ENCODE measurements at regions not wholly inside any gene's neighbourhood (a gene's known extent, or its start where the extent isn't known, plus 50 kb on each side); places are given as distances from the start of the nearest gene placed in this dataset.

DNA sequence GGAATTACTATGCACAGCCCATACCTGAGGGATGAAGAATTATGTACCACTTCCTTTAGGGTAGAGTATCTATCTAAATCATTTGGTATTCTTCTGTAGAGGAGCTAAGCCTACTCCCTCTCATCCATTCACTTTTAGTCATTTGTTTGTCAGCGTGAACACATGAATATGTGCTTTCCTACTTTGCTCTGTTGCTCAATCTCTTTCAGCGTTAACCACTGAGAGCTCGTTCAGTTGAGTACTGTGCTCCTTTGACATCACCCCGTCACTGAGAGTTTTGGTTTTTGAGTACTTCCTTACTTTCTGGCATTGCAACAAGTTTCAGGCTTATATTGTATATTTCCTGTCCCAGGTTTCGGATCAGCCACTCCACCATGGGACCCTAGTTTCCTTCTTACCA is 700.6 kb downstream of the NLGN4X start:
- no peak for DNase-seq
- TF ChIP-seq, protein P1, sequence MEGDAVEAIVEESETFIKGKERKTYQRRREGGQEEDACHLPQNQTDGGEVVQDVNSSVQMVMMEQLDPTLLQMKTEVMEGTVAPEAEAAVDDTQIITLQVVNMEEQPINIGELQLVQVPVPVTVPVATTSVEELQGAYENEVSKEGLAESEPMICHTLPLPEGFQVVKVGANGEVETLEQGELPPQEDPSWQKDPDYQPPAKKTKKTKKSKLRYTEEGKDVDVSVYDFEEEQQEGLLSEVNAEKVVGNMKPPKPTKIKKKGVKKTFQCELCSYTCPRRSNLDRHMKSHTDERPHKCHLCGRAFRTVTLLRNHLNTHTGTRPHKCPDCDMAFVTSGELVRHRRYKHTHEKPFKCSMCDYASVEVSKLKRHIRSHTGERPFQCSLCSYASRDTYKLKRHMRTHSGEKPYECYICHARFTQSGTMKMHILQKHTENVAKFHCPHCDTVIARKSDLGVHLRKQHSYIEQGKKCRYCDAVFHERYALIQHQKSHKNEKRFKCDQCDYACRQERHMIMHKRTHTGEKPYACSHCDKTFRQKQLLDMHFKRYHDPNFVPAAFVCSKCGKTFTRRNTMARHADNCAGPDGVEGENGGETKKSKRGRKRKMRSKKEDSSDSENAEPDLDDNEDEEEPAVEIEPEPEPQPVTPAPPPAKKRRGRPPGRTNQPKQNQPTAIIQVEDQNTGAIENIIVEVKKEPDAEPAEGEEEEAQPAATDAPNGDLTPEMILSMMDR (IDR thresholded peaks at IDR 0.05; ENCODE audit: low read depth, low read length), result no peak

DNA sequence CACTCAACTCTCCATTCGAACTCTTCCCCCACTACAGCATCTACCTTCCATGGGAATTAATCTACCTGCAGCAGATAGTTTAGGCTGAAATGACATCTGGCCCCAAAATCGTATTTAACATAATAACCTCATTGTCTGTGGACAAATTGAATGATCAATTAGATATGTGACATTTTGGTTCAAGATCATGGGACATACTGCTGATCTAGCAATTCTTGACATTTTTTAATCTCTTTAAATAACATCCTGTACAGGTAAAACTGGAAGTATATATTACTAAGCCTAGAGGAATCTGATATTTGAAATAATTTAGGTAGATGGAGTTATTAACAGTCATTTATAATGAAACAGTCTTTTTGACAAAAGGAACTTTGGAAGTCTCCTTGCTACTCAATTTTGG is 702.5 kb downstream of the NLGN4X start:
- no peak overlapping the region for H3K4me3 ChIP-seq (ENCODE audit: low read depth, low read length)
- no peaks in the 10 kb centered on the region for H3K9me3 ChIP-seq
- TF ChIP-seq, protein P1 (IDR thresholded peaks at IDR 0.05; ENCODE audit: low read depth, low read length), result no peak
- H3K27me3 ChIP-seq, result no peaks in the 10 kb centered on the region
- no peak for DNase-seq
- H3K36me3 ChIP-seq, result no peaks in the 10 kb centered on the region
- no peaks in the 10 kb centered on the region for H3K4me1 ChIP-seq

More for the DNA sequence above, 700.6 kb downstream of the NLGN4X start:
- Histone ChIP-seq H3K27me3 (no peaks in the 10 kb centered on the region), H3K4me1 (no peaks in the 10 kb centered on the region), H3K36me3 (no peaks in the 10 kb centered on the region), H3K4me3 (ENCODE audit: low read depth, low read length) (no peak overlapping the region), H3K9me3 (no peaks in the 10 kb centered on the region)

DNA sequence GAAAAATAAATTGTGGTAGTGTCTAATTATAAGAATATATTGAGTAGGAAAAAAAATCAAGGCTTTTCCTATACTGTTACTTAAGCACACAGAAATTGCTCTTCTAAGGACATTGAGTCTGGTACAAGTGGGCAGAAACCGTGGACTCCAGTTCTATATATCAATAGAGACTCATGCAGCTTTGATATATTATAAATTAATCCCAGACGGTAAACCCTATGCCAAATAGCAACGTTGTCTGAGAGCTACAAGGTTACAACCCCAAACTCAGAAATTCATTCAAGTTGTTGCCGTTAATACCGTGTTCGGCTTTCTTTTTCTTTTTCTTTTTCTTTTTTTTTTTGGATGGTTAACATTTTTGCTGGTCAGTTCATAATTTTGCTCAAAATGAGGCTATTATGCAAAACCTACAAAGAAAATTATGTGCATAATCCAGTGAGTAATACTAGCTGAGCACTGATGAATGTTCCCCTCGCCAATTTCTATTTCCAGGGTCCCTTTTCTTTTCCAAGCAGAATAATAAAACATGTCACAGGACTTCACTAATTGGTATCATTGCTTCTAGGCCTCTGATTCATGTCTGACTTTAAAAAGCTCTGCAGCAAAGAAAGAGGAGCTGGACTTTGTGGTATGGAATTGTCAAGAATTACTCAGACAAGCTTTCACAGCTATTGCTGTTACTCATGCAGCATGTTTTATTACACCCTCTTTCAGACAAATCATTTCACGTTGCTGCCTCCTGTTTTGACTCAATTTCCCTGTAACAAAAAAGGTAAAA is 737.7 kb downstream of the NLGN4X start:
- no peak overlapping the region for H3K4me3 ChIP-seq (ENCODE audit: low read depth, low read length)
- no peak for DNase-seq
- H3K27me3 ChIP-seq, result no peaks in the 10 kb centered on the region
- TF ChIP-seq, protein P1 (IDR thresholded peaks at IDR 0.05; ENCODE audit: low read depth, low read length), result no peak
- H3K36me3 ChIP-seq, result no peaks in the 10 kb centered on the region
- H3K9me3 ChIP-seq, result no peaks in the 10 kb centered on the region
- H3K4me1 ChIP-seq, result no peaks in the 10 kb centered on the region

DNA sequence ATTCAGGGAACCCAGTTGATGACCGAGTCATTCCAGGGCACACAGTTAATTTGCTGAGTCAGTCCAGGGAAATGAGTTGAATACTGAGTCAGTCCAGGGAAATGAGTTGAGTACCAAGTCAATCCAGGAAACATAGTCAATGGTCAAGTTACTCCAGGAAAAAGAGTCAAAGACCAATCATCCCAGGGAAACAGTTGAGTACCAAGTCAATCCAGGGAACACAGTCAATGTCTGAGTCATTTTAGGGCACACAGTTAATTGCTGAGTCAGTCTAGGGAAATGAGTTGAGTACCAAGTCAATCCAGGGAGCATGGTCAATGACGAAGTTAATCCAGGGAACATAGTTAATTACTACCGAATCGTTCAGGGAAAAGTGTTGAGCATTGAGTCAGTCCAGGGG is 754.4 kb downstream of the NLGN4X start:
- Histone ChIP-seq H3K4me1 (no peaks in the 10 kb centered on the region), H3K27me3 (no peaks in the 10 kb centered on the region), H3K9me3 (no peaks in the 10 kb centered on the region), H3K4me3 (ENCODE audit: low read depth, low read length) (no peak overlapping the region), H3K36me3 (no peaks in the 10 kb centered on the region)
- DNase-seq, result no peak
- TF ChIP-seq, protein P1 (IDR thresholded peaks at IDR 0.05; ENCODE audit: low read depth, low read length), result no peak

DNA sequence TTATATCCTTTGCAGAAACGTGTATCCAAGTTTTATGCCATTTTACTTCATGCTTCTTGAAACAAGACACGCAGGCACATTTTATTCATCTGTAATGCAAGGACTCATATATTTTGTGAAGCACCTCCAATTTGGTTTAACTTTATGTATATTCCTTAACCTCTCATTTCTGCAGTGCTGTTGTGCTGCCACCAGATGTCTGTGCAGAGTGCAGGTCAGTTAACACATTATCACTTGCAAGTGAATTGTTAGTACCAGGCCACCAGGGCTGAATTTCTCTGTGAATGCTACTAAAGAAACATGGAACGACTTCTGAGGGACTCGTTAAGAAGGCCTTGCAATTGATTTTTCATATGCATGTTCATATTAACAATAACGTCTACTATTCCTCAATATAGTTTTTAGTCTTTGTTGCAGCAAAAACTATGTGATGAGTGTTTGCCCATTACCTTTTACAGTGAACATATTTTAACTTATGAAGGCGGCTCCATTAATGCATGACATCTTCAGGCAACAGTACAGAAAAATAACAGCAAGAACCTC is 770.3 kb downstream of the NLGN4X start:
- Histone ChIP-seq H3K27me3 (no peaks in the 10 kb centered on the region), H3K9me3 (no peaks in the 10 kb centered on the region), H3K36me3 (no peaks in the 10 kb centered on the region), H3K4me1 (no peaks in the 10 kb centered on the region), H3K4me3 (ENCODE audit: low read depth, low read length) (no peak overlapping the region)
- DNase-seq, result no peak
- TF ChIP-seq, protein P1 (IDR thresholded peaks at IDR 0.05; ENCODE audit: low read depth, low read length), result no peak

DNA sequence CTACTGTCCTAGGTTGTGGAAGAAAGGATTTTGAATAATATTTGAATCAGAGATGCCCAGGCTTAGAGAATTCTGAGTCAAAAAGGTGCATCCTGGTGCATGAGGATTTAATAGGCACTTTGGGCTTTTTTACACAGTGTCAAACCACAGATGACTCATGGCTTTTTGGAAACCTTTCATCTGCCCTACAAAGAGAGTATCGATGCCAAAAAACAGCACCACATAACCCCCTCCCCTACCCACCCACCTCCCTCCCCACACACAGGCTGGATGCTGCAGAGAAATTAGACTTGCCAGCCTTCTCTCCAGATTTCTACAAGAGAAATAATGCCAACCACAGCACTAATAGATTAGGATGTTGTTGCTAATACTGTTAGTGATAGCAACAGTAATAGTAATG is 779.3 kb downstream of the NLGN4X start:
- Histone ChIP-seq H3K4me1 (no peaks in the 10 kb centered on the region), H3K9me3 (no peaks in the 10 kb centered on the region), H3K36me3 (no peaks in the 10 kb centered on the region), H3K27me3 (no peaks in the 10 kb centered on the region), H3K4me3 (ENCODE audit: low read depth, low read length) (no peak overlapping the region)
- DNase-seq, result no peak
- TF ChIP-seq, protein P1 (IDR thresholded peaks at IDR 0.05; ENCODE audit: low read depth, low read length), result no peak

Data from BE2C (cell line).